SKM-1 (cell line): ENCODE measurements at regions not wholly inside any gene's neighbourhood (a gene's known extent, or its start where the extent isn't known, plus 50 kb on each side); places are given as distances from the start of the nearest gene placed in this dataset.
A peak's percentile ranks its signal among the peaks of the same experiment; 100 is the strongest.

ENCODE experiments used
- DNase-seq: peaks from one replicate; lab custom pipeline; 2025; ENCODE audit not compliant: unreplicated experiment; lab: John Stamatoyannopoulos, UW

- no peak for DNase-seq
Measured at GRCh38 chr18:33870059-33870458, 292.0 kb downstream of the ASXL3 start.

- DNase-seq: no peak
Measured at GRCh38 chr18:33866386-33866785, 288.4 kb downstream of the ASXL3 start.

DNA sequence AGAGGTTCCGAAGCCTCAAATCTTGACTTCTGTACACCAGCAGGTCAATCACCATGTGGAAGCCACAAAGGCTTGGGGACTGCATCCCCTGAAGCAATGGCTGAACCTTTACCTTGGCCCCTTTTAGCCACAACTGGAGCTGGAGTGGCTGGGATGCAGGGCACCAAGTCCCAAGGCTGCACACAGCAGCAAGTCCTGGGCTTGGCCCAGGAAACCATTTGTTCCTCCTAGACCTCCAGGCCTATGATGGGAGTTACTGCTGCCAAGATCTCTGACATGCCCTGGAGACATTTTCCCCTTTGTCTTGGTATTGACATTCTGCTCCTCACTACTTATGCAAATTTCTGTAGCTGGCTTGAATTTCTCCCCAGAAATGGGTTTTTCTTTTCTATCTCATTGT is 285.9 kb downstream of the ASXL3 start:
- DNase-seq: no peak

GRCh38 chr18:33854827-33855139 is 276.8 kb downstream of the ASXL3 start:
- DNase-seq: no peak

DNA sequence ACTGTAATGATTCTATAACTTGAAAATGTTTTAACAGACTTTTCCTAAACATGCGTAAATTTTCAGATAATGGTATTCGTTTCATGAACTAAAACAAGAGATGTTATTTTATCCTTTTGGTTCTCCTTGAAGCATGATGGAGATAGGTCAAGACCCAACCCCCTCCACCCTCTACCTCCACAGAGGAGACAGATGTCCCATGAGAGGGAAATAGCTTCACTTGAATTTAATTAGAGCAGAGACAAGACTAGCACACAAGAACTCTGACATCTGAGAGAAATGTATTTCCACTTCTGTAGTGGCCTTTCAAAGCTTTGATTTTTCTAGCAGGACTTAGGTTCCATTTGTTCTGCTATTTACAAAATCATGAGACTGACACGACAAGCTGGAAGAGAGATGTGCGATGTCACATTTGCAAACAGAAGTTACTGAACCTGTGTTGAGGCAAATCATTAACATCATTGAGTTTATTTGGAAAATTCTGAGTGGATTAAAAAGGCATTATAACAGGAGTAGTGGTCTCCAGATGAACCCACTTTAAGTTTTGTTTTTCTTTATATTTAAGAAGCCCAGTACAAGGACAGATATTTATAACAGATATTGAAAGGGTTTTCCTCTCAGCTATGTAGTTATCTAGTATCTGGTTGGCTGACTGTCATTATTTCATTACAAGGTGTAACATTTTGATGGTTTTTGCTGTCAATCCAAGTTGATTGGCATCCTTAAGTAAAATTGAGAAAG is 276.2 kb downstream of the ASXL3 start:
- no peak for DNase-seq

- DNase-seq: no peak
Measured at GRCh38 chr18:33853187-33853586, 275.2 kb downstream of the ASXL3 start.

GRCh38 chr18:33851546-33852078 is 273.6 kb downstream of the ASXL3 start:
- no peak for DNase-seq

DNA sequence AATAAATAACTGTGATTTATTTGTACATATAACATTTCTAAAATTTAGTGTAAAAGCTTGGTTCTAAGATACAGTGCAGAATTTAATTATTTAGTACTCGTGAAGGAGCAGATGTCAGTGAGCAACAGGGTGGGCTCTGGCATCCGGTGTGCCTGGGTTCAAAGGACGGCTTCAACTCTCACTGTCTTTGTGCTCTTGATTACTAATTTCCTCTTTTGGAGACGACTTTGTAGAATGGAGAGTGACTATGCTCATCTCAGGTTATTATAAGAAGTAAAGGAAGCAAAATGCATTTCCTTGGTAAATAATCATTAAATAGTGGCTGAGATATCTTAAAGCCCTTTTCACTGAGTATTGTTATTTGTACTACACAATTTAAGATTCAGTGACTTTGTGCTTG is 271.7 kb downstream of the ASXL3 start:
- no peak for DNase-seq

- no peak for DNase-seq
Measured at GRCh38 chr18:33844232-33844631, 266.2 kb downstream of the ASXL3 start.

GRCh38 chr18:33841221-33841967 is 263.4 kb downstream of the ASXL3 start:
- DNase-seq: no peak

GRCh38 chr18:33840212-33840593 is 262.2 kb downstream of the ASXL3 start:
- DNase-seq: no peak

GRCh38 chr18:33839452-33840211 is 261.6 kb downstream of the ASXL3 start:
- DNase-seq: peak; percentile 37

DNA sequence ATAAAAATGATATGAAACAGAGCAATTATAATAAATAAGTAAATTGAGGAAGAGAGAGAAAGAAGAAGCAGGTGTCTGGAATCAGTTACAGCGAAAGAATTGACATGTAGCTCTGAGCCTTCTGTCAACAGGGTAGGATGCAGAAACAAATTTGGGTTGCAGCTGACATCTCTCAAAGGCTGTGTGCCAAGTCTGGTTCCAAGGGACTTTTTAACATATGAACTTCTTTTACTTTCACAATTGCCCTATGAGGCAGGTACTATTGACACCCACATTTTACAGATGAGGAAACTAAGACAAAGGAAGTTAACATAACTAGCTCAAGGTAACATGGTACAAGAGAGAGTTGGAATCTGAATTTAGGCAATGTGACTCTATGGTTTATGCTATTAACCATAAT is 260.0 kb downstream of the ASXL3 start:
- DNase-seq: no peak

DNA sequence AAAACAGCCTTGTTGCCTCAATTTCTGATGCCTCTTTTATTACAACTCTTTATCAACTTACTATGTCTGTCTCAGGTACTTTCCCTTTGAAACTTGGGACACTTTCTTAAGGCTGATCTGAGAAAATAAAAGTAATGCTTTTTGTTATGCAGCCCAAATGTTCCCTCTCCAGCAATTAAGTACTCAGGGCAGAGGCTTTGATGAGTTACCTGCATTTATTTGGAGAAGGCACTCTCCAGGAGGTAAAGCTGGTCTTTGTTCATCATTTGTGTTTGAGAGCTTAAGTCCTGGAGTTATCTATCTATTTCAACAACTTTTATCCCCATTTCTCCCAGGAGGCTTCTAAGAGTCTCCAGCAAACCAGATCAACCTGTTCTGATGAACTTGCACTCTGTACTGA is 259.2 kb downstream of the ASXL3 start:
- no peak for DNase-seq

DNA sequence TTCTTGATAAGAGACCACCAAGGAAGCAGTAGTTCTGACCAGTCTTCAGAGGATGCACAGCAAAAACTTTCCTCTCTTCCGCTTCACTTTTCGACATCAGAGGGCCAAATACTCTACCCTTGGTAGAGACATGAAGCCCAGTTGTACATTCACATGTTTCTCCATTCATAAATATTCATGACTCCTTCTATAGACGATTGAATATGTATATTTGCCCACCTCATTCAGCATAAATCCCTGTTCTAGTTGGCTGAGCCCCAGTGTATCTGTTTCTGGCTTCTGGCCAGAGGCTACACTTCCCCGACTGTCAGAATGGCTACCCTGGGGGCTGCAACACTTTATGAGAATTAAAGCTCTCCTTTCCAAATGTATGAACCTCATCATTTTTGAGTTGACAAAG is 258.5 kb downstream of the ASXL3 start:
- DNase-seq: no peak

- DNase-seq: no peak
Measured at GRCh38 chr18:33835419-33835818, 257.4 kb downstream of the ASXL3 start.

DNA sequence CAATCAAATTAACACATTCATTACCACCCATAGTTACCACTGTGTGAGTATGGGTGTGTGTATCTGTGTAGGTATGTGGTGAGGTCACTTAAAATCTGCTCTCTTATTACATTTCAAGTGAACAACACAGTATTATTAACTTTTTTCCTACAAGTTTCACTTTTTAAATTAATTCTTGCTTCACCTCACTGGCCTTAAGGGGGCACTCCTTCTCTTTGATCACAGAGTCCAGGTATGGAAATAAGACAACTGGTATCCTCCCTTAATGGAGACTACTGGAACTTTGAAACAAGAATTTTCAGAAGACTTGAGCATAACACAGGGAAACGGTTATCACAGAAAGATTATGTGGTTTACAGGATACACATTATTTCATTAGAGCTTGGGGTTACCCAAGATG is 255.8 kb downstream of the ASXL3 start:
- DNase-seq: no peak

GRCh38 chr18:33831424-33831823 is 253.4 kb downstream of the ASXL3 start:
- no peak for DNase-seq

GRCh38 chr18:33830213-33830612 is 252.2 kb downstream of the ASXL3 start:
- no peak for DNase-seq

DNA sequence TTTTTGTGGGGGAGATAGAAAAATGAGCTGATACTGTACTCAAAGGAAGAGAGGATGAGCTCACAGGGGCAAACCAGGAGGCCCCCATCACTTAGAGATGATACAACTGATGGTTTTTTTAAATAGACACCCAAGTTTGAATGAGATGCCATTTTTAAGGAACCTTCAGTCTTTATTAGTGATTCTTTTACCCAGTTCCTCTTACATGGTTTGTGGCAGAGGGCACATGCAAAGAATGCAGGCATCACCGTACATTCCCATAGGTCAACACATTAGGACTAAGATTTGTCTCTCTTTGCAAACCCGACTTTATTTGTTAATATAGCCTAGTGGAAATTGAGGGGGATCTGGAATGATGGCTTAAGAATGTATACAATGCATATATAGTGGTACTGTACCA is 250.9 kb downstream of the ASXL3 start:
- DNase-seq: no peak

DNA sequence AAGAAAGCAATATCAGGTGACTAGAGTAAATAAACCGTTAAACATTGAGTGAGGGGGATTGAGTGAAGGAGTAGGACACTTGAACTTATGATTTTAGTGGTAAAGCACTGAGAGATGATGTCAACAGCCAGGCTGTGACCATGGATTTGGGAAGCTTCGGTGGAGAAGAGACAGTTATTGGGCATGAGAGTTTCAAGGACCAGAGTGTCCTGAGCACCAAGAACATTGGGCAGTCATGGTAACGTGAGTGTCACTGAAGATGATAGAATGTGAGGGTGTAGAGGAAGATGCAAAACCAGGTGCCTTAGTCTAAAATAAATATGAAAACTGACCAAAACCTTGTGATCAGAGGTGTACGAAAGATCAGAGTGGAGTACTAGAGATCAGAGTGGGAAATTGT is 248.1 kb downstream of the ASXL3 start:
- no peak for DNase-seq

- no peak for DNase-seq
Measured at GRCh38 chr18:33821503-33821902, 243.5 kb downstream of the ASXL3 start.
